Fibroblast of mammary gland (primary cell): ENCODE measurements at regions not wholly inside any gene's neighbourhood (a gene's known extent, or its start where the extent isn't known, plus 50 kb on each side); places are given as distances from the start of the nearest gene placed in this dataset.

Experiments used
- DNase-seq: peaks from one replicate; pipeline ENCODE4 v3.0.0-alpha.2; 2010; ENCODE audit warnings: low read depth
- H3K4me3 ChIP-seq: 2 replicates; pipeline ENCODE4 v1.5.1; 2011; ENCODE audit warnings: low read depth, mild to moderate bottlenecking, low read length, moderate library complexity; ENCODE audit not compliant: control insufficient read depth
- CTCF ChIP-seq: conservative IDR thresholded peaks from 2 replicates; pipeline ENCODE4 v1.5.1; 2011; ENCODE audit warnings: low read depth, low read length, inconsistent platforms; ENCODE audit not compliant: control insufficient read depth, insufficient read depth

GRCh38 chr5:66467564-66467963 is 128.6 kb upstream of the MAST4 start:
- H3K4me3 ChIP-seq: no peak overlapping the region
- TF ChIP-seq CTCF: no peak
- DNase-seq: no peak

- TF ChIP-seq CTCF: no peak
- H3K4me3 ChIP-seq: no peak overlapping the region
- peak; percentile 5 for DNase-seq
Observed at GRCh38 chr5:66469684-66470083, 126.5 kb upstream of the MAST4 start.

GRCh38 chr5:66472010-66472409 is 124.2 kb upstream of the MAST4 start:
- DNase-seq: no peak
- TF ChIP-seq CTCF: no peak
- no peak overlapping the region for H3K4me3 ChIP-seq

- no peak for TF ChIP-seq CTCF
- DNase-seq: no peak
- H3K4me3 ChIP-seq: no peak overlapping the region
Observed at GRCh38 chr5:66475731-66476130, 120.5 kb upstream of the MAST4 start.

GRCh38 chr5:66477596-66477995 is 118.6 kb upstream of the MAST4 start:
- no peak for DNase-seq
- H3K4me3 ChIP-seq: no peak overlapping the region
- TF ChIP-seq CTCF: no peak

- no peak for DNase-seq
- TF ChIP-seq CTCF: no peak
- H3K4me3 ChIP-seq: no peak overlapping the region
Observed at GRCh38 chr5:66494437-66494836, 101.8 kb upstream of the MAST4 start.

GRCh38 chr5:66498791-66499207 is 97.4 kb upstream of the MAST4 start:
- no peak overlapping the region for H3K4me3 ChIP-seq
- peak; percentile 11 for TF ChIP-seq CTCF
- peak; percentile 12 for DNase-seq
